IMR-90 (cell line): ENCODE measurements at regions not wholly inside any gene's neighbourhood (a gene's known extent, or its start where the extent isn't known, plus 50 kb on each side); places are given as distances from the start of the nearest gene placed in this dataset.

ENCODE experiments used
- ATAC-seq: fragments of 200-7000 bp; cut with Tn5 transposase; 2 replicates; pipeline ENCODE4 v1.9.1; 2020; ENCODE audit warnings: low read depth, mild to moderate bottlenecking, moderate library complexity
- BruUV-seq: library from RNA; stranded (reverse); fragments of 400-500 nt; replicated peaks from 2 replicates; lab custom pipeline; 2021; lab: Mats Ljungman, UMichigan
- CTCF ChIA-PET: fragments of 300-600 bp; formaldehyde crosslinking; extraction: SDS; loops from one replicate; lab custom pipeline; 2021; ENCODE audit warnings: antibody characterized with exemption; lab: Yijun Ruan, JAX
- POLR2A ChIA-PET: fragments of 300-600 bp; sonication (Branson Sonifier 250); formaldehyde crosslinking; loops from one replicate; lab custom pipeline; 2022; ENCODE audit warnings: antibody characterized with exemption; ENCODE audit not compliant: unreplicated experiment; lab: Charles Lee
- DNase-seq: peaks from one replicate; pipeline ENCODE4 v3.0.0; 2013
- H2AFZ ChIP-seq: replicated peaks from 2 replicates; pipeline ENCODE3; 2013; ENCODE audit warnings: low read length, mild to moderate bottlenecking; ENCODE audit not compliant: poor library complexity
- H2AK5ac ChIP-seq: 2 replicates; pipeline ENCODE4 v1.6.1; 2013; ENCODE audit warnings: low read depth, low read length, inconsistent platforms
- H2AK9ac ChIP-seq: replicated peaks from 2 replicates; pipeline ENCODE3; 2013; ENCODE audit warnings: mild to moderate bottlenecking, low read depth, low read length, moderate library complexity; ENCODE audit not compliant: poor library complexity
- H2BK120ac ChIP-seq: 2 replicates; pipeline ENCODE4 v1.6.1; 2013; ENCODE audit warnings: low read depth, low read length, inconsistent platforms
- H2BK15ac ChIP-seq: 3 replicates; pipeline ENCODE4 v1.6.1; 2013; ENCODE audit warnings: low read depth, low read length, inconsistent platforms
- H2BK20ac ChIP-seq: 2 replicates; pipeline ENCODE4 v1.6.1; 2013; ENCODE audit warnings: low read depth, mild to moderate bottlenecking, inconsistent platforms, low read length, moderate library complexity
- H2BK5ac ChIP-seq: 2 replicates; pipeline ENCODE4 v1.6.1; 2013; ENCODE audit warnings: mild to moderate bottlenecking, low read depth, low read length, inconsistent platforms; ENCODE audit not compliant: poor library complexity, severe bottlenecking
- H3K14ac ChIP-seq: replicated peaks from 2 replicates; pipeline ENCODE4 v1.6.1; 2013; ENCODE audit warnings: low read depth, low read length, inconsistent platforms
- H3K18ac ChIP-seq: 2 replicates; pipeline ENCODE4 v1.6.1; 2013; ENCODE audit warnings: low read depth, low read length, control low read depth
- H3K23ac ChIP-seq: 2 replicates; pipeline ENCODE4 v1.6.1; 2013; ENCODE audit warnings: low read depth, low read length, inconsistent platforms
- H3K27ac ChIP-seq: 2 replicates; pipeline ENCODE4 v1.5.1; 2013; ENCODE audit warnings: mild to moderate bottlenecking, control low read depth, low read length; ENCODE audit not compliant: insufficient read depth
- H3K27me3 ChIP-seq: 2 replicates; pipeline ENCODE4 v1.6.1; 2013; ENCODE audit warnings: low read length; ENCODE audit not compliant: control insufficient read depth, insufficient read depth
- H3K36me3 ChIP-seq: 2 replicates; pipeline ENCODE4 v1.6.1; 2013; ENCODE audit warnings: low read length, mixed read lengths; ENCODE audit not compliant: control insufficient read depth, insufficient read depth
- H3K4ac ChIP-seq: 2 replicates; pipeline ENCODE4 v1.6.1; 2013; ENCODE audit warnings: low read depth, low read length, inconsistent platforms
- H3K4me1 ChIP-seq: 2 replicates; pipeline ENCODE4 v1.6.1; 2013; ENCODE audit warnings: low read length, mixed read lengths; ENCODE audit not compliant: control insufficient read depth, insufficient read depth
- H3K4me2 ChIP-seq: 2 replicates; pipeline ENCODE4 v1.6.1; 2013; ENCODE audit warnings: low read depth, mild to moderate bottlenecking, control low read depth, low read length, moderate library complexity
- H3K4me3 ChIP-seq: 2 replicates; pipeline ENCODE4 v1.5.1; 2013; ENCODE audit warnings: low read depth, mild to moderate bottlenecking, control low read depth, low read length, moderate library complexity; ENCODE audit not compliant: insufficient read depth
- H3K56ac ChIP-seq: 2 replicates; pipeline ENCODE4 v1.6.1; 2013; ENCODE audit warnings: low read length, inconsistent platforms; ENCODE audit not compliant: insufficient read depth; ENCODE audit errors: extremely low read depth
- H3K79me1 ChIP-seq, 2 experiments: 2 replicates each; pipeline ENCODE4 v1.6.1; 2013; ENCODE audit warnings: low read length in 2 of 2, inconsistent platforms in 1 of 2, low read depth in 1 of 2
- H3K9ac ChIP-seq: 2 replicates; pipeline ENCODE4 v1.6.1; 2013; ENCODE audit warnings: low read depth, low read length, control low read depth
- H3K9me1 ChIP-seq: 2 replicates; pipeline ENCODE4 v1.6.1; 2013; ENCODE audit warnings: low read length, inconsistent platforms; ENCODE audit not compliant: insufficient read depth
- H3K9me3 ChIP-seq: 2 replicates; pipeline ENCODE4 v1.6.1; 2013; ENCODE audit warnings: low read length; ENCODE audit not compliant: control insufficient read depth, insufficient read depth
- H4K20me1 ChIP-seq: 2 replicates; pipeline ENCODE4 v1.6.1; 2013; ENCODE audit warnings: low read length, inconsistent platforms; ENCODE audit not compliant: insufficient read depth
- H4K5ac ChIP-seq: 2 replicates; pipeline ENCODE4 v1.6.1; 2013; ENCODE audit warnings: mild to moderate bottlenecking, low read depth, low read length, control low read depth
- H4K8ac ChIP-seq, 2 experiments: 2 replicates each; pipeline ENCODE4 v1.6.1; 2013; ENCODE audit warnings: low read depth in 2 of 2, low read length in 2 of 2, control low read depth in 1 of 2, inconsistent platforms in 1 of 2
- H4K91ac ChIP-seq: 2 replicates; pipeline ENCODE4 v1.6.1; 2013; ENCODE audit warnings: low read depth, low read length, inconsistent platforms; ENCODE audit not compliant: insufficient read depth
- BHLHE40 ChIP-seq: fragments of 150-350 bp; IDR thresholded peaks from 2 replicates; pipeline ENCODE4 v1.6.1; 2016; ENCODE audit warnings: mild to moderate bottlenecking, low read depth, low read length
- CEBPB ChIP-seq: IDR thresholded peaks from 2 replicates; pipeline ENCODE4 v1.6.1; 2012; ENCODE audit warnings: low read depth, low read length, improper control_type of control experiment
- CHD1 ChIP-seq: IDR thresholded peaks from 2 replicates; pipeline ENCODE4 v1.6.1; 2012; ENCODE audit warnings: low read depth, low read length, improper control_type of control experiment
- FOS ChIP-seq: fragments of 150-350 bp; IDR thresholded peaks from 2 replicates; pipeline ENCODE4 v1.6.1; 2016; ENCODE audit warnings: low read depth, low read length
- MAFK ChIP-seq: IDR thresholded peaks from 2 replicates; pipeline ENCODE4 v1.6.1; 2012; ENCODE audit warnings: low read depth, low read length, improper control_type of control experiment
- MAZ ChIP-seq: IDR thresholded peaks from 2 replicates; pipeline ENCODE4 v1.6.1; 2012; ENCODE audit warnings: low read depth, mild to moderate bottlenecking, low read length, improper control_type of control experiment, moderate library complexity, borderline replicate concordance
- MXI1 ChIP-seq: IDR thresholded peaks from 2 replicates; pipeline ENCODE4 v1.6.1; 2012; ENCODE audit warnings: low read depth, mild to moderate bottlenecking, low read length, moderate library complexity, borderline replicate concordance
- NFE2L2 ChIP-seq: fragments of 150-350 bp; IDR thresholded peaks from 2 replicates; pipeline ENCODE4 v1.6.1; 2016; ENCODE audit warnings: low read depth, mild to moderate bottlenecking, low read length
- POLR2A ChIP-seq: IDR thresholded peaks from 2 replicates; pipeline ENCODE4 v1.6.1; 2012; ENCODE audit warnings: mild to moderate bottlenecking, low read depth, low read length
- RAD21 ChIP-seq: IDR thresholded peaks from 2 replicates; pipeline ENCODE4 v1.6.1; 2012; ENCODE audit warnings: low read length, improper control_type of control experiment
- RCOR1 ChIP-seq: IDR thresholded peaks from 2 replicates; pipeline ENCODE4 v1.6.1; 2012; ENCODE audit warnings: mild to moderate bottlenecking, low read length, improper control_type of control experiment; ENCODE audit not compliant: insufficient replicate concordance
- RFX5 ChIP-seq: IDR thresholded peaks from 2 replicates; pipeline ENCODE4 v1.8.0; 2012; ENCODE audit warnings: low read depth, mild to moderate bottlenecking, low read length, moderate library complexity
- SMC3 ChIP-seq: fragments of 150-350 bp; IDR thresholded peaks from 2 replicates; pipeline ENCODE4 v1.6.1; 2016; ENCODE audit warnings: low read depth, mild to moderate bottlenecking, antibody characterized with exemption, low read length, moderate library complexity
- WGBS, 2 experiments: methylation state at CpG; one replicate each; pipeline versions ENCODE4 v1.1.5 to v1.1.7; 2013; ENCODE audit warnings: missing lambda C conversion rate in 2 of 2; ENCODE audit not compliant: insufficient read length in 1 of 2; ENCODE audit errors: extremely low coverage in 2 of 2; 5-methylcytosine and 5-hydroxymethylcytosine counted together
- dilution Hi-C: fragments of 300-500 bp; cut with HindIII; formaldehyde crosslinking; loops from one replicate; pipeline ENCODE4 v1.14.3; 2018; ENCODE audit warnings: low sequenced_read_pairs; ENCODE audit not compliant: unreplicated experiment
- in situ Hi-C: fragments of 300-500 bp; cut with MboI; formaldehyde crosslinking; loops from 3 replicates; pipeline ENCODE4 v1.14.3; 2019; ENCODE audit warnings: low sequenced_read_pairs, inconsistent platforms, mixed read lengths
- intact Hi-C: fragments of 100-400 bp; cut with micrococcal nuclease; formaldehyde crosslinking; loops from 2 replicates; pipeline ENCODE4 v1.10.0; 2022
- TF ChIP-seq, protein P1 (sequence below): fragments of 150-350 bp; IDR thresholded peaks from 2 replicates; pipeline ENCODE4 v1.6.1; 2017; ENCODE audit warnings: mild to moderate bottlenecking, antibody characterized with exemption, low read length, low read depth
- TF ChIP-seq, protein P2 (sequence below): fragments of 150-350 bp; IDR thresholded peaks from 2 replicates; pipeline ENCODE4 v1.6.1; 2016; ENCODE audit warnings: low read depth, mild to moderate bottlenecking, low read length, moderate library complexity, borderline replicate concordance
- TF ChIP-seq, protein P3 (sequence below): conservative IDR thresholded peaks from 2 replicates; pipeline ENCODE4 v1.5.1; 2012; ENCODE audit warnings: mild to moderate bottlenecking, low read depth, low read length, improper control_type of control experiment

DNA sequence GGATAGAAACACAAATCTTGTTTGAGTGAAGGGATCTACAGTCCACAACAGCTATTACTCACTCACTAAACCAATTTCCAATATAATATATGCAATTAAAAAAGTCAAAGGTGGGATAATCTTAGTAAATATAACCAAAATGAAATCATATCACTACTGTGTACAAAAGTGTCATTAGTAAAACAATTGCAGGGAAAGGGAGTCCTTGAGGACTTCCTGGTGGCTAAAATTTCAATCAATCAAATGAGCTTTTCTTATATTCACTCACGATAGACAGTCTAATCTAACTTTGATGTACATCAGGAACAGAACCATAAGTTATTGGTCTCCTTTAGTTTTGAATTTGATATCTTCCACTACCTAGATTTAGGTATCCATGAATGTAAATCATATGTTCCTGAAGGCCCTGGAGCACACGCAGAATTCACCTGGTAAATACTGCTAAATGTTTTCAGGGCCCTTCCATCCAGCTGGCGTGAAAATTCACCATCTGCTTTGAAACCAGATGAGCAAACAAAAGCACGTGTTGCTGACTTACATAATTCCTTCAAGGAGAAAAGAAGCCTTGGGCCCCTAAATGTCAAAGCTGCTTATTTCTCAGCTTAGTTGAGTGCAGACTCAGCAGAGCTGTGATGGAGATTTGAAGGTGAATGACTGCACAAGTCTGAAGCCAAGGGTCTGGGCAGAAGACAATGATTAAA, 159.3 kb upstream of the TMEM196 start:
- DNase-seq: no peak
- no peak overlapping the region for H3K14ac ChIP-seq
- no peak overlapping the region for H3K4me2 ChIP-seq
- H3K56ac ChIP-seq: no peak overlapping the region
- H2BK5ac ChIP-seq: no peak overlapping the region
- no peak overlapping the region for H3K27ac ChIP-seq
- H3K79me1 ChIP-seq: no peaks in the 10 kb centered on the region
- no peak overlapping the region for H3K4me3 ChIP-seq
- no peak overlapping the region for H2BK20ac ChIP-seq
- no peak overlapping the region for H2BK15ac ChIP-seq
- no peak overlapping the region for H4K8ac ChIP-seq
- no peaks in the 10 kb centered on the region for H3K36me3 ChIP-seq
- H3K27me3 ChIP-seq: no peaks in the 10 kb centered on the region
- in situ Hi-C loops: no loop called here
- H2AFZ ChIP-seq: no peak overlapping the region
- H2BK120ac ChIP-seq: no peak overlapping the region
- H2AK5ac ChIP-seq: no peak overlapping the region
- H3K4me1 ChIP-seq: no peaks in the 10 kb centered on the region
- H4K91ac ChIP-seq: no peak overlapping the region
- no peak for ATAC-seq
- no peak overlapping the region for H3K4ac ChIP-seq
- no peak overlapping the region for H3K23ac ChIP-seq
- no peak overlapping the region for H2AK9ac ChIP-seq
- no peak overlapping the region for H3K9ac ChIP-seq
- peaks cover 4% of the 10 kb centered on the region for H3K9me3 ChIP-seq
- no peaks in the 10 kb centered on the region for H3K9me1 ChIP-seq
- ChIA-PET POLR2A (no interaction called here), CTCF (no interaction called here)
- 31% methylated on average over 3 of the region's 4 CpGs; no CpG with 5 or more reads in 1 of the 2 experiments for WGBS, 2 experiments
- H4K20me1 ChIP-seq: no peaks in the 10 kb centered on the region
- H4K5ac ChIP-seq: no peak overlapping the region
- intact Hi-C loops: no loop called here
- no peak for TF ChIP-seq CEBPB
- no peak for TF ChIP-seq FOS
- TF ChIP-seq MXI1: no peak
- no peak for TF ChIP-seq RCOR1
- TF ChIP-seq MAFK: no peak
- TF ChIP-seq POLR2A: no peak
- no peak for TF ChIP-seq MAZ
- TF ChIP-seq, protein P1, sequence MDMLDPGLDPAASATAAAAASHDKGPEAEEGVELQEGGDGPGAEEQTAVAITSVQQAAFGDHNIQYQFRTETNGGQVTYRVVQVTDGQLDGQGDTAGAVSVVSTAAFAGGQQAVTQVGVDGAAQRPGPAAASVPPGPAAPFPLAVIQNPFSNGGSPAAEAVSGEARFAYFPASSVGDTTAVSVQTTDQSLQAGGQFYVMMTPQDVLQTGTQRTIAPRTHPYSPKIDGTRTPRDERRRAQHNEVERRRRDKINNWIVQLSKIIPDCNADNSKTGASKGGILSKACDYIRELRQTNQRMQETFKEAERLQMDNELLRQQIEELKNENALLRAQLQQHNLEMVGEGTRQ: no peak
- TF ChIP-seq SMC3: no peak
- TF ChIP-seq RFX5: no peak
- TF ChIP-seq NFE2L2: no peak
- no peak for TF ChIP-seq RAD21
- TF ChIP-seq, protein P2, sequence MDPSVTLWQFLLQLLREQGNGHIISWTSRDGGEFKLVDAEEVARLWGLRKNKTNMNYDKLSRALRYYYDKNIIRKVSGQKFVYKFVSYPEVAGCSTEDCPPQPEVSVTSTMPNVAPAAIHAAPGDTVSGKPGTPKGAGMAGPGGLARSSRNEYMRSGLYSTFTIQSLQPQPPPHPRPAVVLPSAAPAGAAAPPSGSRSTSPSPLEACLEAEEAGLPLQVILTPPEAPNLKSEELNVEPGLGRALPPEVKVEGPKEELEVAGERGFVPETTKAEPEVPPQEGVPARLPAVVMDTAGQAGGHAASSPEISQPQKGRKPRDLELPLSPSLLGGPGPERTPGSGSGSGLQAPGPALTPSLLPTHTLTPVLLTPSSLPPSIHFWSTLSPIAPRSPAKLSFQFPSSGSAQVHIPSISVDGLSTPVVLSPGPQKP: no peak
- TF ChIP-seq BHLHE40: no peak
- TF ChIP-seq, protein P3, sequence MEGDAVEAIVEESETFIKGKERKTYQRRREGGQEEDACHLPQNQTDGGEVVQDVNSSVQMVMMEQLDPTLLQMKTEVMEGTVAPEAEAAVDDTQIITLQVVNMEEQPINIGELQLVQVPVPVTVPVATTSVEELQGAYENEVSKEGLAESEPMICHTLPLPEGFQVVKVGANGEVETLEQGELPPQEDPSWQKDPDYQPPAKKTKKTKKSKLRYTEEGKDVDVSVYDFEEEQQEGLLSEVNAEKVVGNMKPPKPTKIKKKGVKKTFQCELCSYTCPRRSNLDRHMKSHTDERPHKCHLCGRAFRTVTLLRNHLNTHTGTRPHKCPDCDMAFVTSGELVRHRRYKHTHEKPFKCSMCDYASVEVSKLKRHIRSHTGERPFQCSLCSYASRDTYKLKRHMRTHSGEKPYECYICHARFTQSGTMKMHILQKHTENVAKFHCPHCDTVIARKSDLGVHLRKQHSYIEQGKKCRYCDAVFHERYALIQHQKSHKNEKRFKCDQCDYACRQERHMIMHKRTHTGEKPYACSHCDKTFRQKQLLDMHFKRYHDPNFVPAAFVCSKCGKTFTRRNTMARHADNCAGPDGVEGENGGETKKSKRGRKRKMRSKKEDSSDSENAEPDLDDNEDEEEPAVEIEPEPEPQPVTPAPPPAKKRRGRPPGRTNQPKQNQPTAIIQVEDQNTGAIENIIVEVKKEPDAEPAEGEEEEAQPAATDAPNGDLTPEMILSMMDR: no peak
- no peak for TF ChIP-seq CHD1
- BruUV-seq: no TSS peak
- no peak overlapping the region for H3K18ac ChIP-seq
- dilution Hi-C loops: no loop called here
